GM18499 (cell line): ENCODE measurements at regions not wholly inside any gene's neighbourhood (a gene's known extent, or its start where the extent isn't known, plus 50 kb on each side); places are given as distances from the start of the nearest gene placed in this dataset.
"Not testable (repeated sequence)": the region's sequence is repeated elsewhere in the genome, so short reads cannot be mapped to it uniquely, and the experiment has no call there.

ENCODE experiments used
- ATAC-seq: cut with Tn5 transposase; IDR thresholded peaks from one replicate; pipeline ENCODE4 v1.9.1; 2021; ENCODE audit warnings: moderate number of reproducible peaks; ENCODE audit not compliant: insufficient read depth, unreplicated experiment

GRCh38 chr15:95153201-95153600 is 921.8 kb downstream of the MCTP2 start:
- ATAC-seq = not testable (repeated sequence)

GRCh38 chr15:95160316-95160715 is 929.0 kb downstream of the MCTP2 start:
- no peak for ATAC-seq

- no peak for ATAC-seq
These were observed 930.7 kb downstream of the MCTP2 start for GRCh38 chr15:95162069-95162468.

- ATAC-seq = no peak
These were observed 931.2 kb downstream of the MCTP2 start for GRCh38 chr15:95162531-95162930.

GRCh38 chr15:95162967-95163531 is 931.7 kb downstream of the MCTP2 start:
- ATAC-seq = no peak

GRCh38 chr15:95168152-95168551 is 936.8 kb downstream of the MCTP2 start:
- no peak for ATAC-seq

GRCh38 chr15:95168951-95169431 is 937.6 kb downstream of the MCTP2 start:
- no peak for ATAC-seq

- ATAC-seq = no peak
These were observed 938.4 kb downstream of the MCTP2 start for GRCh38 chr15:95169541-95170459.

- no peak for ATAC-seq
These were observed 939.4 kb downstream of the MCTP2 start for GRCh38 chr15:95170561-95171380.

GRCh38 chr15:95171564-95171963 is 940.2 kb downstream of the MCTP2 start:
- no peak for ATAC-seq

- ATAC-seq = no peak
These were observed 943.2 kb downstream of the MCTP2 start for GRCh38 chr15:95174301-95175259.

GRCh38 chr15:95175914-95176658 is 944.7 kb downstream of the MCTP2 start:
- no peak for ATAC-seq

- no peak for ATAC-seq
These were observed 945.6 kb downstream of the MCTP2 start for GRCh38 chr15:95176794-95177577.

- no peak for ATAC-seq
These were observed 949.2 kb downstream of the MCTP2 start for GRCh38 chr15:95180530-95180929.

- no peak for ATAC-seq
These were observed 950.7 kb downstream of the MCTP2 start for GRCh38 chr15:95182091-95182490.

GRCh38 chr15:95192923-95193322 is 961.6 kb downstream of the MCTP2 start:
- no peak for ATAC-seq

- no peak for ATAC-seq
These were observed 963.4 kb downstream of the MCTP2 start for GRCh38 chr15:95194746-95195145.
